ENCODE measurements at regions not wholly inside any gene's neighbourhood (a gene's known extent, or its start where the extent isn't known, plus 50 kb on each side); places are given as distances from the start of the nearest gene placed in this dataset.

DNA sequence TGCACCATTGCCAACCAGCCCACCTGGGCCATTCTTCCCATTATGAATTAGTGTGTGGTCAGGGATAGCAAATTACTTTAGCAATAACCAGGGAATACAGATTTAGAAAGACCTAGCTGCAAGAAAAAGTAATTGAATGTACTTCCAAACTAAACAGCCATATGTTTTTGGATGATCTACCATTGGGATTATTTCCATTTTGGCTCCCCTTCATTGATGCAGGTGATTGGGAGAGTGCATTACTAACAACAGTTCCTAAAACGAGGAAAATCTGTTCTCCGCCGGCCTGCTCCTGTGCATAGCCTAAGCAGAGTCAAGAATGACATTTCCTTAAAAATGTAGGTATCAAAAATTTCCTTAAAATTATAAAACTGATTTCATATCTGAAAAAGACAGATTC lies 58.5 kb downstream of the MAIP1 start:
- DNase-seq = no peak

DNA sequence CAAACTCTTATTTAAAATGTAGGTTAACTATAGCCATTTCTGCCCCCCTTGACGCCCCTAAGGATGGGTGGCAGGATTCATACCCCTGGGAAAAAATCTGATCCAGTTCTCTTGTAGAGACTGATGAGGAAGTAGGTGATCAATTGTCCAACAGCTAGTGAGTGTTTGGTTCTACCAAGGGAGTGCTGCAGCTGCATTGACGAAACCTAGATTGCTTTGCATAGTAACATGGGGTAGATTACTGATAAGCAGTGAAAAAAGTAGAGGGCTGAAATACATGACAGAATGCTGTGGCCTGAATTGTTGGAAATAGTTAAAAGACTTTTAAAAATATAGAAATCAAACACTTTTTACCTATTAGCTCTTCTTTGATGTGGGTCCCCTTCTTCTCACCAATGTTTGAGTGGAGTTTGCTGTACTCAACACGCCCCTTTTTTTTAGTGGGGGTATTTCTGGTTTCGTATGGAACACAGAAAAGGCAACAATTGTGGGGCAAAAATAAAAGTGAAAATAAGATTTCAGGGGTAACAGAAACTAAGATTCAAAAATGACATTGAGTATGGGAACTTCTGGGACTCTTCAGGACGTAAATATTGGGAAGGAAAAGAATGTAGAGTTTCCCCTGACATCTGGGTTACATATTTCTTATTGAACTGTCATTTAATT lies 66.2 kb downstream of the MAIP1 start:
- no peak for DNase-seq

DNA sequence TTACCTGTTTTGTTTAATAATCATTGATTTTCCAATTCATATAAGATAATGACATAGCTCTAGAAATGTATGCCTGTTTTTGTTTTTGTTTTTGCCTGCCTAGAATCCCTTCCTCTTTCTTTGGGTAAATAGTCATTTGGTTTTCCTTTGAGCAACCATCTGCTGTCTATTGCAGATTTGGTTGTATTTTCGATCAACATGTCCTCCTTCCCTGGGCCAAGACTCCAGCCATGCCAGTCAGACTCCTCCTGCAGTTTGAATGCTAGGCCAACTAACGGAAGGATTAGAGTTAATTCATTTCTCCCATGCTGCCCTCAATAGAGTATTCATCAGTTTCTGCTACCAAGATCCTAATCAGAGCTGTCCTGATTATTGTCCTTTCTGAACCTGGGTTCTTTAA lies 67.1 kb downstream of the MAIP1 start:
- no peak for DNase-seq

DNA sequence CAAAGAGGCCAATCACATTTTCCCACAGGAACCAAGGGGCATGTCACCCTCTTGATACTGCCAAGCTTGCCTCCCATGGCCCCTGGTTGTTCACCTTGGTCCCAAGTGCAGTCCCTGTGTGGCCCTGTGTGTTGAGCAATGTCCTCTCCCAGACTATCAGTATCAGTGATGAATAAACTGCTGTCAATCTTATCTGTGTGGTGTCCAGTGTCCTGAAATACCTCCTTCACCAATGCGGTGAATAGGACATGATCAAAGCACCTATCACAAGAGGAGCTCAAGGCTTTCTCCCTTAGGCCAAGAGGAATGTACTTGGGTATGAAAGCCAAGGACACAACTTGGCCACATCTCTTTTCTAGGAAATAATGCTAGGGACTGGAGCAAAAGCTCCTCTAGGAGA lies 68.2 kb downstream of the MAIP1 start:
- DNase-seq = no peak

DNA sequence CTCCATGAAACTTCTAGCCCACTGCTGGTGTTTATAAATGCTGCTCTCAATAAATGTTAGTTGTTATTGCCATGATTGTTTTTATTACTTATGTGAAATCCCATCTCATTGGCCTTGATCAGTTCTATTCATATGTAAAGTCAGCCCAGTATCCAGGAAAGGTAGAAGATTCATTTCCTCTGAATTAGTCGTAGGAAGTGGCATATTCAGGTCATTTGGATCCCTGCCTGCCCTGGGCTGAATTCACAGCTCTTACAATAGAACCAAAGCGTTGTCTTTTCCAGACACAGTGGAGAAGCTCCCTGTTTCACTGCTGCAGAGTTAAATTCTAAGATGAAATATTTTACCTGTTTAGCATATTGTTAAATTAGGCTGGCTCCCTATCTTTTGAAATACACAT lies 70.3 kb downstream of the MAIP1 start:
- DNase-seq = no peak

DNA sequence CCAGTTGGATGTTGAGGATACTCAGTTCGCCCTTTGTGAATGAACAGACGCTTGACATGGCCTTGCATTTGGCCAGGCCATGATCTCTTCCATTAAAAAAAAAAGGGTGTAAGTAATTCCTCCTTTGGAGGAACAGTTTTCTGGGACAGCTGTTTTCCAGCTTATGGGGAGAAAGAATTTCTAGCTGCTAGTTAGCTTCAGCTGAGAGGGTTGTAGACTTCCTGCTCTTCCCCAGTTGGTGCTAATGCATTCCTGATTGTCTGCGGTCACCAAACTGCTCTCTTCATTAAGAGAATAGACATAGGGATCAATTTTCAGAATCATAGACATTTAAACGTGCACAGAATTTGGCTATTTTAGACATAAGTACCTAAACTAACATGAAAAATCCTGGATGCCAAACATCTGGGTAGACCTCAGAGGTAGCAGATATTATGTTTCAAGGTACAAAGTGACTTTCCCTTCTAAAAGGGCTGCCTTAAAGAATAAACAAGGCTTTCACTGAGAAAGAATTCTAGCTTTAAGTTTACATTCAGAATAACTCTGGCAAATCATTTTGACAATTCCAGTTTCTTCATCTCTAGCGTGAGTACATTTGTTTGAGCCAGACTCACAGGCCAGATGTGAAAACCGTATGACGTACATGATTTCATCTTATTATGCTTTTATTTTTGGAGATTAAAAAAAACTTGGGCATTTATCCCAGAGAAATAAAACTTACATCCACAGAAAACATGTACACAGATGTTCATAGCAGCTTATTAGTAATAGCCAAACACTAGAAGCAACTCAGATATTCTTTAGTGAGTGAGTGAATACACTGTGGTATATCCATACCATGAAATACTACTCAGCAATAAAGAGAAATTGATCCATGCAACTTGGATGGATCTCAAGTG lies 71.2 kb downstream of the MAIP1 start:
- no peak for DNase-seq

DNA sequence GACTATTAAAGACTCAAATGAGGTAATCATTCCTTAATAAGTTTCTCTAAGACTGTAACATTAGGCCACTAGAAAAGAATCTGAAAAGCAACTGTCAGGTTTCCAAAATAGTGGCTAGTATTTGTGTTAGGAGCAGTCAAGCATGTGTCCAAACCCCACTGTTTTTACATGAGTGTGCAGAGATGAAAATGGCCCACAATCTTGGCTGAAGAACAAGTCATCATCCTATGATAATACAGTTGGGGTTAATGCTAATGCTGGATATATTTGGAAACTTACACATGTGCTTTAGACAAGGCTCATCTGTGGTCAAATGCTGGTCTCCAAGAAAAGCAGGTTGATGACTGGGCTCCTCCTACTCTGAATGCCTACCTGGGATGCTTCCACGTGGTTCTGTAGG lies 73.6 kb downstream of the MAIP1 start:
- DNase-seq = no peak

DNA sequence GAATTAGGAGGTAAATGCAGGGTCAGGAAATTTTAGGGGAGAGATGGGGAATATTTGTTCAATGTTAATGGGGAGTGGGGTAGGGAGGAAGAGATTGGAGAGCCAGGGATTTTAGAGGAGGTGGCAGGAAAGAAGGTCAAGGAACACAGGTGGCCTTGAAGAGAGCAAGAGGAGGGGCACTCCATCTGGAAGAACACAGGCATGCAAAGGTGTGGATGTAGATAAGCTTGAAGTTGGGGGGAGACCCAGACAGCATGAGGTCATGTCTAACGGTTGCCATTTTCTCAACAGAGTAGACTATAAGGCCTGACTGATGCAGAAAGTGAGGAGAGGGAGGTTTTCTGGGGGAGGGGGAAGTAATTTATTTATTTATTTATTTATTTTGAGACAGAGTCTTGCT lies 77.5 kb downstream of the MAIP1 start:
- DNase-seq = no peak

DNA sequence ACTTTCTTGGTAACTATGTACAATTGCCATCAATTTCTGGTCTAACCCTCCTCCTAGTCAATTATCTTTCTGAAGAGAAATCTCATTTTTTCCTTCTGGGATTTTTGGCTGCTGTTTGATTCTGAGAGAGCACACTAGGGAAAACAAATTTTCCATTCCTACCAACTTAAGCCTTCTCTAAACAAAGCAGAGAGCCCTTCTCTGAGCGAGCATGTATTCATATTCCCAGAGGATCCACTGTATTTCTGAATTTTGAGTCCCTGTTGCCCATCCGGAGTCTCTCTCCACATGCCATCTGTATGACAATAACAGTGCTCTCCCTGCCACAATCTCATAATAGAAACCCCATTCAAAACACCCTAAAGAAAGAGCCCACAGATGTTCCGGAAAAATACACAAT lies 78.5 kb downstream of the MAIP1 start:
- DNase-seq = no peak

DNA sequence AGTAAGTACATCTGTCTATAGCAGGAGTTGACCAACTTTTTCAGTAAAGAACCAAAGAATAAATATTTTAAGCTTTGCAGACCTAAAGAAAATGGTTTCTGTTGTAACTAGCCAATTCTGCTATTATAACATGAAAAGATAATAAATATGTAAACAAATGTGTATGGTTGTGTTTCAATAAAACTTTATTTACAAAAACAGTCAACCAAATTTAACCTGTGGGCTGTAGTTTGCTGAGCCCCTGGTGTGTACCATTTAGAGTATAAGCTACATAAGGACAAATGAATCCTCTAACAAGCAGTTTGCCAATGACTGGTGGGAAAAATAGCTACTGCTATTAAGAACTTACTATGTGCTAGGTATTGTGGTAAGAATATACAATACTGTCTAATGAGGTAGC lies 79.4 kb downstream of the MAIP1 start:
- no peak for DNase-seq

DNA sequence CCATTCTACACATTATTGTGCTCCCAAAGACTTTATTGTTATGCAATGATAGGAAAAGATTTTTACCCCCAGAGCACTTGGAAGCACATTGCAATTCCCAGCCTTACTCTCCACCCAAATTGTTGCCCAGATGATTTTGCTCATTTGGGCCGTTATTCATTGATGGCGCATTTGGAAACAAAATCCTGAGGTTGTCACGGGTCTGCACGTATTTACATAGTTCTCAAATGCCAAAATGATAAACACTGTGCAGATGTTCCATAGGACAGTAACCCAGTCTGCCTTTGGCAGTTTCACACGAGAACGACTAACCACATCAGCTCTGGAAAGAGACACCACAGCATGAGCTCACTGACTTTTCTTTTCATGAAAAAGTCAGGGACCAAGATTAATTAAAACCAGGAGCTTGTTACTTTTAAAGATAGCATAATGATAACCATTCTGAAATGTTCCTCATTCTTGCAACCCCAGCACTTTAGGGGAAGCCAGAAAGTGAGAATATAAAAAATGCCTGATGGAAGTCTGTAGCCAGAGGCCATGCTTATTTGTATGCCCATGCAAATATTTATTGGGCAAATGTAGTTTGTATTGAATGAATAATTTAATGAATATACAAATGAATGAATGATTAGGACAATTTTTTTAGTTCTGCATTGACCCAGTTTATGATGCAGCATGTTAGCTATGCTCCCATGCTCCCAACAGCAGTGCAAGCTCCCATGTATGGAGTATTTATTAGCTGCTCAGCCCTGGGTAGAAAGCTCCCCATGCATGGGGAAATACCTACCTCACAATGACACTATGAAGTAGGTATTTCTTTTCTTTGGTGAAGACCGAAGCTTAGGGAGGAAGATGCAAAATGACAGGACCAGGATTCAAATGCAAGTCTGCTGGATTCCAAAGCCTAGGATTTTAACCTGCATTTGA lies 84.6 kb downstream of the MAIP1 start:
- no peak for DNase-seq

DNA sequence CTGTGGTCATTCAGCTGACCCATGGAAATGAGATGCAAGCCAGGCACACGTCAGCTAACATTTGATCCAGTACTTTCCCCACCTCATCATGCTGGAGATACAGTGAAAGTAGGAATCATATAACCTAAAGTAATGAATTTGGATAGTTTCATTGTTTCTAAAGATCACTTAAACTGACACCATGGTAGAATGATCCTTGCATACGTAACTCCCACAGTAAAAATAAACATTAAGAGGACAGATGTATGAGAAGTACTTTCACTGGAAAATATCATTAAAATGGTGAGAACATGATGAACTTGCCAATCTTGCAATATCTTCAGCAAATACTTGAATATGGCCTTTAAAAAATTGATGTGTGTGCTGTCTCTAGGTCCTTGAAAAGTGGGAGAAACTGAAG lies 85.4 kb downstream of the MAIP1 start:
- no peak for DNase-seq

DNA sequence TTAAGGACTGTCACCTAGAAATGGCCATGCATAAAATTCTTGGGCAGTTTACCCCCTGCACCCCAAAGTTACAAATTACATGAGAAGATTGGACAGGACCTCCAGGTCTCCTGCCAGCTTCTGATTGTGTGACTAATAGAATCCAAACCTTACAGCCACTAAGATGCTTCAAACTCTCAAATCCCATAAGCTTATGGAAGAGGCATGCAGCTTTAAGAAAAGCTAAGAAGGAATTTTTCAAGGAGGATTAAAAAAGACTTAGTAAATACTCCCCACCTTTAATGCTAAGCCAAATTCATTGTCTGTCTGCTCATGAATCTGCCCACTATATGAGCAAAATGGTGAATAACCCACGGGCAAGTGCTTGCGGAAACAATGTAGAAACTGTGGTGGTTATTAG lies 86.3 kb downstream of the MAIP1 start:
- DNase-seq = no peak

DNA sequence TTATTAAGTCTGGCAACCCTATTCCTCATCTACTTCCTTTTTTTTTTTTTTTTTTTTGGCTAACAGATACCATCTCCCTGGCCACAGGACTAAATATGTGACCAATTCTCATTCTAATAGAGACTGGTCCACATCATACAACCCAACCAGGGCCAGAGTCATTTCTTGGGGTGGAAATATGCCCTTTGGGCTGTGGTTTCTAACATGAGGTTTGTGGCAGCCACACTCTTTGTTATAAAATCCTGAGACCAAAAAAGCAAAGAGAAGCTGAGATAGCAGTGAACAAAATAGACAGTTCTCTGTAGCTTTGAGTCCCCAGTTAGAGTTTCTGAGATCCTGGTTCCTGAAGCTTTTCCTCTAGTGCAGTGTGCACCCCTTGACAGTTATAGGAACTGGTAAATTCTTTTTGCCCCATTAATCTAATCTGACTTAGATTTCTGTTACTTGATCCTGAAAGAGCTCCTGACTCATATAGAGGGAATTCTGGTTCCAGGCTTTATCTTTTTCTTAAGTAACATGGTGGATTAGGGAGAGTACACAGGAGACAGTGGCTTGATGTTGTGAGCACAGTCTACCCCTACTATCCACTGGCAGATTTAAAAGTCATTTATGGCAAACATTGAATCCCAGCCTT lies 86.8 kb downstream of the MAIP1 start:
- no peak for DNase-seq

DNA sequence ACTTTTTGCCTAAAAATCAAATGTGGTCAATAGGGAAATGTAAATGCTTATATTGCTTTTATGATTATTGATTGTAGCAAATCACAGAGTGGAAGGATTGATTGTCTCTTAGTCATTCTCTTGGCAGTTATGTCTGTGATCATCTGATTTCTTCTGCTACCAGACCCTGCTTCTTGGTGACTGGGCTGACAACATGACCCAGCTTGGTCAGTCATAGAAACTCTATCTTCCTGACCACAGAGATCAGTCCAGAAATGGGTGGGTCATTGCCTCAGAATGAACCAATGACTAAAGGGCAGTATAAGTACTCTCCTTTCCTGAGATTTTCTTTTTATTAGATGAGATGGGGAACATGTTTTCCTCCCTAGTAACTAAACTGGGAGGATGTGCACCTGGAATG lies 87.6 kb downstream of the MAIP1 start:
- DNase-seq = no peak

DNA sequence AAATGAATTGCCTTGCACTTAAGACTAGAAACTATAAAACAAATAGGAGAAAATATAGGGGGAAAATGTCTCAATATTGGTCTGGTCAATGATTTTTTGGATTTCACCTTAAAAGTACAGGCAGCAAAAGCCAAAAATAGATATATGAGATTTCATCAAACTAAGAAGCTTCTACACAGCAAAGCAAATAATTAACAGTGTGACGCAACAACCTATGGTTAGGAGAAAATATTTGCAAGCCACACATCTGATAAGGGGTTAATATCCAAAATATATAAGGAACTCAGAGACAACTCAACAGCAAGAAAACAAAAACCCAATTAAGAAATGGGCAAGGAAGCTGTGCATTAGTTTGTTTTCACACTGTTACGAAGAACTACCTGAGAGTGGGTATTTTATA lies 89.1 kb downstream of the MAIP1 start:
- DNase-seq = no peak

DNA sequence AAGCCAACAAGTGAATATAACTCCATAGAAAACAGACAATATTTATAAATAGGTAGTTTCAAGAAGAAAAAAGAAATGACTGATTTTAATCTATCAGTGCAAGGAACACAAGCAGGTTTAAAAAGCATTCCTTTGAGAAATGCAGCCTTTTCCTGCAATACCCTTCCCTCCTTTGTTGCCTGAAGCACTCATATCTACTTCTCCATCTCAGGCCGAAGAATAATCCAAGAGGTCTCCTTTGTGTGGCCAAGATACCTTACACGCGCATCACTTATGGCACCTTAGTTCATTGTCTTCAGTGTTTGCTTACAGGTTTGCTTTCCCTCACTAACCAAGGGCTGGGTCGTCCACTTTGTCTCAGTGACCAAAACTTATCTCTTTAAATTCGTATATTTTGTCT lies 93.0 kb downstream of the MAIP1 start:
- no peak for DNase-seq

DNA sequence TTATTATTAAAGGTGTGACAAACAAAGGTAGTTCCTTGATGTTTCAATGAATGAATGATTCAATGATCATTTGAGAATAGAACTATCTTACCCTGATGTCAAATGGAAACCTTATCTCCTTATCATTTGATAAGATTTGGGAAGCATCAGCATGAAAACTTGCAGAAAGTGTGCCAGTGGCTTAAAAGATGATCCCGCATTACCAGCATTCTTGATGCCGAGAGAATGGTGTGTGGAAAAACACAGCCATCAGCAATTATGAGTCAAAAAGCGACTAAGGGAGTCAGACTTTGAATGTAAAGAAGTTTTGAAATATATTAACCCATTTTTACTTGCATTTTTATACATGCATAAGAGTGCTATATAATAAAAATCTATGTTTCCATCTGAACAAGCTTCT lies 93.7 kb downstream of the MAIP1 start:
- DNase-seq = no peak

DNA sequence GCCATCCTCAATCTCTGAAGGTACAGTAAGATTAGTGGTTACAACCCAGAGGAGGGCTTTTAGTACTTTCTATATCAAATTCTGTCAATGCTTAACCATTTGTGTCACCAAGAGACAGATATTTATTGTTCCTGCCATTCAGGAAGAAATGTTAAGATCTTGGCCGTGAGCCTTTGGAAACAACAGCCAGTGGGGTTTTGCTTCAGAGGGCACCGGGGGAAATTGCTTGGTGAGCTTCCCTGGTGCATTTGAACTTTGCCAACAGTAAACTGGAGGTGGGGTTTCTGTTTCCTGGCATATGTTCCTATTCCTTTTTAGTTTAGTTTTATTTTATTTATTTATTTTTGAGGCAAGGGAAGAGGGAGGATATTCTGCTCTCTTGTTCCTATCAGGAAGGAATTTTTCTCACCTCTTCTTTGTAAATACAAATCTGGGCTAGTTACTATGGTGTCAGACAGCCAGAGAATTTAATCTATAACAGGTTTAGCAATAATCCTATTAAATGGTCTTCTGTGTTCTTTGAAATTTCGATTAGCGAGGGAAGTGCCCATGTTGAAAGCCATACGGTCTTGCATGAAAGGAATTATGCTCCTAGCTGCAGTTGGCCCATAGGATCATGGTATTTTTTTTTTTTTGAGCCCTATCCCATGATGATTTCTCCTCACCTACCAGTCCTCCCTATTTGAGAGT lies 95.7 kb downstream of the MAIP1 start:
- no peak for DNase-seq

DNA sequence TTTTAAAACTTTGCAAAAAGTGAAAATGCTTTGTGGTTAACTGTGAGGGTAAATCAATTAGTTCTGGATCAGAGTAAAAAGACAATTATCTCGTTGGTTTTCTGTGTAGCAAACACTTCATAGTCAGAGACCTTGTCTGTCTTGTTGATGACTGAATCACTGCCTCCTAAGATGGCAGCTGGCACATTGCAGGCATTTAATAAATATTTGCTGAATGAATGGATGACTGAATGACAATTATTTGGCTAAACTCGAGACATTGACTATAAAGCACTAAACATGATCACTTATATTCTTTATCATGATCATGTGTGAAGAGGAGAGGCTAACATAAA lies 96.2 kb downstream of the MAIP1 start:
- DNase-seq = no peak

DNA sequence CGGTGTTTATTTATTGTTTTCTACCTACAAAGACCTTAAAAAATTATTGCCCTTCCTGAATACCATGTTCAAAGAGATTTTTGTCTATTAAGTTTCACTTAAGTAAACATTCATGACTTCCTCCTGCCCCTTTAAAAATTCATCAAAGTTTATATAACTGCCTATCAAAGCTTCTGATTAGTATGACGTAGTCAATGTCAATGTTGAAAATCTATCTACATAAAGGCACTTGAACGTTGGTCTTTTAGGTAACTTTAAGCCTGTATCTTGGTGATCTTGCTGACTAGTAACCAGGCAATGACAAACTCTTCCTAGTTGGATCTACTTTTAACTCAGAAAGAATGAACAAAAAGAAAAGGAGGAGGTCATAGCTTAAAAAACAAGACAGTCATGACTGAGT lies 97.2 kb downstream of the MAIP1 start:
- no peak for DNase-seq

DNA sequence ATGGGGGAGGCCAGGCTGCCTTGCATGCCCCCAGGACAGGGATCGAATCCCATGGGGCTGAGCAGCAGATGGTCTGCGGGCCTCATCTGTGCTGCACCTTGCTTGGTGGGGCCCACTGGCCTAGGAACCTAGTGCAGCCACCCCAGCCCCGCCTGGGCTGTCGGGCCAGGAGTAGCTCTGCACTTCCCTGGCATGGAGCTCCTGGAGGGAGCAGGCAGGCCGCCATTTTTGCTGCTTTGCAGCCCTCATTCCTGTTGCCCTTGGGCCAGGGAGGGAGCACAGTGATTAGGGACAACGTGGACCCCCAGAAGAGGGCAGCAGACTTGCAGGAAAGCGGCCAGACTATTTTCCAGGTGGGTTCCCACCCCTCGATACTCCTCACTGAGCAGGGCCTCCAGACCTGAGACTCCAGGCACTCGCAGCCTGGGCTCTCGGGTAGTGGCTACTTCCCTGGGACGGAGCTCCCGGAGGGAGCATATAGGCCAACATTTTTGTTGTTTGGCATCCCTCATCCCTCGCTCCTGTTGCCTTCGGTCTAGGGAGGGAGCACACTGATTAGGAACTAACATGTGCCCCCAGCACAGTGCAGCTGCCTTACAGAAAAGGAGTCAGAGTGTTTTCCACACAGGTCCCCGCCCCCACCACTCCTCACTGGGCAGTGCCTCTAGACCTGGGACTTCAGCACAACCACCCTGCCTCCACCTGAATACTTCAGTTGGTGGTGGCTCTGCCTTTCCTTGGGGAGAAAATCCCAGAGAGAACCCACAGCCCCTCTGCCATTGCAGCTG lies 99.5 kb downstream of the MAIP1 start:
- peak; percentile 11 for DNase-seq

All from 8988T (cell line).